Islet precursor cell (in vitro differentiated cells): ENCODE measurements at regions not wholly inside any gene's neighbourhood (a gene's known extent, or its start where the extent isn't known, plus 50 kb on each side); places are given as distances from the start of the nearest gene placed in this dataset.
"Not testable (repeated sequence)": the region's sequence is repeated elsewhere in the genome, so short reads cannot be mapped to it uniquely, and the experiment has no call there.

Experiments used
- DNase-seq: peaks from one replicate; pipeline ENCODE4 v3.0.0-alpha.2; 2018

DNA sequence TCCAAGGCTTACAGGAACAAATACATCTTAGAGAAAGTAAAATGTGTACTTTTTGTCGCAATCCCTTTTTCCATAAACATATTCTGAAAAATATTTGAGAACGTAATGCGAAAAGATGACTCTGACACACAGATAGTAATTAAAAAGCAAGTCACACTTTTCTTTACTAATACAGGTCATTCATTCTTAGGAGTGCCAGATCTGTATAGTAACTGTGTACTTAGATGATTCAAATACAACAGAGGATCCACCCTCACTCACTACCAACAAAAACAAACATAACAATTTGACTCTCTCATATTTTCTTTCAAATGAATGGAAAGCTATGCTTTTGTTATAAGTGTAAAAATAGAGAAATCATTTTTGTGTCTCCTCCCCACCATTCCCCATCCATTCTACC, 795.4 kb downstream of the SLC6A15 start:
- no peak for DNase-seq

DNA sequence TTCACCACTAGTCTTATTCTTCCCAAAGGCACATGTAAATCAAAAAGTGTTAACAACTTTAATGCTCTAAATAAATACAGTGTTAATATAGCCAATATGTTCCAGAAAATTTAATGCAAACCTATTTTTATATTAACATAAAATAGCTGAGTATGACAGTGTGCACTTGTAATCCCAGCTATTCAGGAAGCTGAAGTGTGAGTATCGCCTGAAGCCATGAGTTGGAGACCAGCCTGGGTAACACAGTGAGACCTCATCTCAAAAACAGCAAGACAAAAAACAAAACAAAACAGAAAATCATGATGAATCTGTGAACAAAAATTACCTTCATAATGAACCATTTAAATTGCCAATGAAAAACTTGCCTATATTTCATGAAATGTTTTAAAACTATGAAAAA, 798.9 kb downstream of the SLC6A15 start:
- DNase-seq = no peak

DNA sequence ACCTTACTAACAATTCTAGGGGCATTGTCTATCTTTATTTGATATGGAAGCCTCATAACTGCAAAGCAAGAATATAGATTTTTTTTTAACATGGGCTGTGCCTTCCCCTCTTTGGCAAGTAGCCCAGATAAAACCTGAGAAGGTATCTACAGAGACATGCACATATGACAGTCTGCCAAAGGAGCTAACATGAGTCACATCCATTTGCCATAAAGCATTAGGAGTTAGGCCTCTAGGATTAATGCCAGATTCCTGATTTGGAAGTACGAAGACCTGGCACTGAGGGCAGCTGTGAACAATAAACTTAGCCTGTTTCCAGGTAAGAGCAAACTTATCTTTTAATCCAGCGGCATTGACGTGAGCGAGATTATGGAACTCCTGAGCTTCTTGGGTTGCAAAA, 808.7 kb downstream of the SLC6A15 start:
- DNase-seq = not testable (repeated sequence)

DNA sequence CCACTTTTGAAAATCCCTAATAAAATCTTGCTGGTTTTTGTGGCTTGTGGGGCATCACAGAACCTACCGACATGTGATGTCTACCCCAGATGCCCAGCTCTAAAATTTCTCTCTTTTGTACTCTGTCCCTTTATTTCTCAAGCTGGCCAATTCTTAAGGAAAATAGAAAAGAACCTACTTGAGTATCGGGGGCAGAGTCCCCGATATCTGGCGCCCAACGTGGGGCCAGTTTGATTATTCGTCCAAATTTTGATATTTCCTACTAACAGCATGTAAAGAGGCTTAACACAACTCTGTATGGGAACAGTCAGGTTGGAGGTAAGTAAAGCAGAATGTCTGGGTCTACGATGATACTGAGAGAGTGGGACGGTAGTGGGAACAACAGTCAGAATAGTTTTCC, 810.6 kb downstream of the SLC6A15 start:
- not testable (repeated sequence) for DNase-seq

DNA sequence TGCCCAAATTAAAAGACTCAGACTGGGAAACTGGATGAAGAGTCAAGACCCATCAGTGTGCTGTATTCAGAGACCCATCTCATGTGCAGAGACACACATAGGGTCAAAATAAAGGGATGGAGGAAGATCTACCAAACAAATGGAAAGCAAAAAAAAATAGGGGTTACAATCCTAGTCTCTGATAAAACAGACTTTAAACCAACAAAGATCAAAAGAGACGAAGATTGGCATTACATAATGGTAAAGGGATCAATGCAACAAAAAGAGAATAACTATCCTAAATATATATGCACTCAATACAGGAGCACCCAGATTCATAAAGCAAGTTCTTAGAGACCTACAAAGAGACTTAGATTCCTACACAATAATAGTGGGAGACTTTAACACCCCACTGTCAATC, 813.0 kb downstream of the SLC6A15 start:
- not testable (repeated sequence) for DNase-seq

DNA sequence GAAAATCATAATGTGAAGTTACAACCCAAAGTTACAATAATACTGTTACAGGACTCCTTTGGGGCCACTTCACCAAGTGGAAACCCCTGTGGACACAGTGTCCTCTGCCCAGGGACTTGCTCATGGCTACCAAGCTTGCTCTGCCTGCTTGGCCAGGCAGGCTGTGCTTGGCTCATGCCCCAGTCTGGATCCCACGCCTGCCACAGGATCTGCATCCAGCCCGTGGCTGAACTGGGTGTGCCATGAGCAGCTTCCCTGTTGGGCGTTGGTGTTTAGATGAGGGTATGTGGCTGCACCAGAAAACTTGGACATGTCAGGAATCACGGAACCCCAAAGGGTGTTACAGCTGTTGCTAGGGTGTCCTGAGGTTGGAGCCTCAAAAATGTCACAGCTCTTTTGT, 820.9 kb downstream of the SLC6A15 start:
- no peak for DNase-seq

DNA sequence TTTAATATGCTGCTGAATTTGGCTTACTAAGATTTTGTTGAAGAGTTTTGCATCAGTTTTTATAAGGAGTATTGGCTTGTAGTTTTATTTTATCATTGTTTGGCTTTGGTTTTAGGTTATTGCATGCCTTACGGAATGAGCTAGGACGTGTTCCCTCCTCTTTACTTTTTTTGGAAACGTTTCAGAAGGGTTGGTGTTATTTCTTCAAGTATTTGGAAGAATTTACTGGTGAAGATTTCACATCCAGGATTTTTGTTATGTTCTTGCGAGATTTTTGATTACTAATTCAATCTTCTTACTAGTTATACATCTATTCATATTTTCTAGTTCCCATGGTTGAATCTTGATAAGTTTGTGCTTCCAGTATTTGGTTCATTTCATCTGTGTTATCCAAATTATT, 823.2 kb downstream of the SLC6A15 start:
- DNase-seq = no peak

DNA sequence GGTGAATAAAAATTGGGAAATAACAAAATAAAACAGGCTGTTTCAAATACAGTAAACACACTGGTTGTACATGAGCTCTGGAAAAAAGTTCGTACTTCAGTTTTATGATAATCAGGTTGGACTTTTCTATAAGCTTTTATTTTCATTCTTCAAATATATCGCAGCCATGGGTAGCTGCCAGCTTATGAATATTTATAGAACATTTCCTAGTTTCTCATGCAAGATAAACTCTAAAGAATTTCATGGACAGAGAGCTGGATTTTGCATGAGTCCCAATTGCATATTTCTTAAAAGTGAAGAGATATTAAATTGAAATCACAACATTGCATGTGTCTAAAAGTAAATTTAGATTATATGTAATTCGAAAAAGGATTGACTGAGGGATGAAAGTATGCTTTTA, 827.6 kb downstream of the SLC6A15 start:
- no peak for DNase-seq

DNA sequence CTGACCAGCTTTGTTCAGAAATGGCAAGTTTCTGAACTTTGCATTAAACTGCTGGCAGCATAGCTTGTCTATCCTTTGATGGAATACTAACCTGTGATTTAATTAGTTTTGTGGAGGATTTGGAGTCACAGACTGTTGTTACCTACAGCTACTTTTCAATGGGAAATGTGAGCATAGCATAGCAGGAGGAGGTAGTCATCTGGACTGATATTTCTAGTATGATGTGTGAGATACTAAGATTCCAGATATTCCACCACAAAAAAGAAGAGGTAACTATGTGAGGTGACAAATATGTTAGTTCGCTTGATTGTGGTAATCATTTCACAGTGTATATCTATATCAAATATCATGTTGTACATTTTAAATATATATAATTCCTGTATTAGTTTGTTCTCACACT, 833.0 kb downstream of the SLC6A15 start:
- DNase-seq = no peak

DNA sequence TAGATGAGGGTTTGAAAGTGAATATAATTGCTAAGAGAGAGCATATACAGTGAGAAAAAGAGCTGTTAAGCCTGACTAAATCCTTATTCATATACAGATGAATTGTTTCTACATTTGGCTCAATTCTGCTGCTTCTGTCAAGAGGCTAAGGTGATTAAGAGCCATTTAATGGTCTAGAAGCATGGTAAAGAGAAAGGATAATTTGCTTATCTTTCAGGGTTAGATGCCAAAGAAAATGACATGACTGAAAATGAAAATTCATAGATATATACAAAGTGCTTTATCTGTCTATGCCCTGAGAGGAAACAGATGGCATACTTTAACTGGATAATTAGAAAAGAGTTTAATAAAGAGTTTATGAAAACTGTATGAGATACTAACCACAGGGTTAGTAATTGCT, 834.9 kb downstream of the SLC6A15 start:
- DNase-seq = no peak

DNA sequence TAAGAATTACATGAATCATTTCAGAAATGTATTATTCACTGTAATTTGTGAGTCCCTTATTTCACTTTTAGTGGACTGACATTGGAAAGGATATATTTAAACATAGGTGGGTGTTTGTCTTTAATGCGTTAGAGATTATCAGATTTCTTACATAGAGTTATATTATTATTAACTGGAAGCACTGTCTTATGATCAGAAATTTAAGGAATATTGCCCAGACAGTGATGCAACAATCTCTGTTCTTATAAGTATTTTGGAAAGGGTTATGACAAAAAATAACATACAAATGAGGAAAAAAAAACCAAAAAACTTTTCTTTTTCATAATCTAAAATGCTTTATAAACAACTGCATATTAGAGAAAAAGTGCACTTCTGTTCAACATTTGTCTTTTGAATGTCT, 836.6 kb downstream of the SLC6A15 start:
- DNase-seq = no peak

DNA sequence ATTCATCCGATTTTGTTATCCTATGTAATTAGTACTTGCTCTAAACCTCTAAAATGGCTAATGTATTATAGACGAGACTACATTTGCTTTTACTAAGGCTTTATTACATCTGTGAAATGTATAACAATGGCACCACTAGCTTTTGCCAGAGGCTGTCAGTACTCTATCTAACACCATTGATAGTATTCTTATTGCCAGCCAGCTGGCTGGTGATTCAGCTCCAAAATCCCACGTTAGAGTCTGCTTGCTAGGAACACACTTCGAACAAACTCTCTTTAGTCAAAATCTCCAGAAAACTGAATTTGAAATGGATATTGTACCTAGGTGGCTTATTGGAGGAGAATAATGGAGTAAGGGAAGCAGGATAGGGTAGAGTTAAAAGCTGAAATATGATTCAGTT, 839.2 kb downstream of the SLC6A15 start:
- no peak for DNase-seq

DNA sequence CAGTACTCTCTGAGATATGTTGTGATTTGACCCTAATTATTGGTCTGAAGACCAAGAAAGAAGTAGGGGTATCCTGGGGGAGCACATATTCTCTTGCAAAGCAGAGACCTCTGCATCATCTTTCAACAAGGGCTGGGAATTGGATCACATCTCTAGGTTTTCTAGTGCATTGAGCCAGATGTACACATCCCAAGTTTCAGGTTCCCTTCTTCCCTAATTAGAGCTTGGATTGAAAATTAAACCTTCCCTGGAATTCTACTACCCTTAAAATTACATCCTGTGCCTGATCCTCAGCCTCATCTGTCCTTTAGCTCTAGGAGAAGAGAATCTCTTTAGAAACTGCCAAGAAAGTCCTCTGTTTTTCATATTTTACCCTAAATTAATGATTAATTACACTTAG, 839.6 kb downstream of the SLC6A15 start:
- no peak for DNase-seq

DNA sequence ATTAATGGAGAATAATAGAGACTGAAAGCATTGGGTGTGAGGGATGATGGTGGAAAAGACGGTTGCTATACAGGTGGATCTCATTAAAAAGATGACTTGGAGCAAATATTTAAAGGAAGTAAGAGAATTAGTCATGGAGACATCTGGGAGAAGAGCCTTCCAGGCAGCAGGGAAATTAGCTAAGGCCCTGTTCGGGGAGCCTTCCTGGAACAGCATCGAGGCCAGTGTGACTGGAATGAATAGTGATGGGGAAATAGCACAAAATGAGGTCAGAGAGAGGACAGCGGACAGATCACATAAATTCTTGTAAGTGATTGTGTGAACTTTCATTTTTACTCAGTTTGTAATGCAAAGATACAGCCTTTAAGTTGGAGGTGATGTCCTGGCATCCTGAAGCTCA, 842.3 kb downstream of the SLC6A15 start:
- DNase-seq = no peak

DNA sequence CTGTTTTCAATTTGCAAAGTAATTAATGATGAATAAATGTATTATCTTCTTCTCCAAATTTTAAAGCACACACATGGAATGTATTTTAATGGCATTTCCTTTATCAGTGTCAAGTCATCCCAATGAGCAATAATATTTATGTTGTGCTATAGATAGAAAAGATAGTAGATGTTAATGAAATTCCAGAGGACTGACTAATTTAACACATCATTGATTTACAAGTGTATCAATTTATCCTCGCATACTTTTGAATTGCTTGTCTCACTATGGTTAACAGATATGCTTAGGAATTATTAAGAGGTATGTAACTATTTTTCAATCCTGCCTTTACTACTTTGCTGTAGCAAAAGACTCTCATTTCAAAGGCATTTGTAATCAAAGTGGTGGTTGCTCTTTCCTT, 842.9 kb downstream of the SLC6A15 start:
- no peak for DNase-seq

DNA sequence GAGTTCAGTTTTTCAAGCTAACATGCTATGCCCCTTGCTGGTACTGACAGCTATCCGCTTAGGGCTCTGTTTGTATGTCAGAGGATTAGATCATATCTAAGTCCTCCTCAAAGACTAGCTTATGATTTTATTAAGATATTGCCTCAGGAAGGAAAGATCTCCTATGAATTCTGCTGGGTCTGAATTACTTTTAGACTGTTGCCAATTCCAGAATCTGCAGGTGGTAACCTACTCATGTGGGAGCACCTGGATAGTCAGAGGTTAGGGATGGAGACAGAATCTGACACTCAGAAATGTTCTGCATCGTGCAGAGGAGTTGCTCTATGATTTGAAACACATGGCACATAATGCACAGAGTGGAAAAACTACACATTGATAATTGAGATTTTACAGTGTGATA, 843.4 kb downstream of the SLC6A15 start:
- no peak for DNase-seq

DNA sequence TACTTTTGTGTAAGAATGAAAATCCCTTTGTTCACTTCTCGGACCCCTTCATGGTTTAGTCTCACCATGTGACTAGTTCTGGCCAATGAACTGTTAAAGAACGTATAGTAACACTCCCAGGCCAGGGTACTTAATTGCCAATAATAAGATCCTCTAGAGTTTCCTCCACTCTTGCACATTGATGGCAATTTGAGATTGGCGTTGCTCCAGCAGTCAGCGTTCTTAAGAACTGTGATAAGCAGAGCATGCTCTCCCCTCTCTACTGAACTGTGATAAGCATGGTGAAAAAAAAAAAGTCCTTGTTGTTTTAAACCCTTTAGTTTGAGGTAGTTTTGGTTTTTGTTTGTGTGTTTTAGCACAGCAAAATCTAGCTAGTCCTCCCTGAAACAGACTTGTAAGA, 854.5 kb downstream of the SLC6A15 start:
- DNase-seq = no peak

DNA sequence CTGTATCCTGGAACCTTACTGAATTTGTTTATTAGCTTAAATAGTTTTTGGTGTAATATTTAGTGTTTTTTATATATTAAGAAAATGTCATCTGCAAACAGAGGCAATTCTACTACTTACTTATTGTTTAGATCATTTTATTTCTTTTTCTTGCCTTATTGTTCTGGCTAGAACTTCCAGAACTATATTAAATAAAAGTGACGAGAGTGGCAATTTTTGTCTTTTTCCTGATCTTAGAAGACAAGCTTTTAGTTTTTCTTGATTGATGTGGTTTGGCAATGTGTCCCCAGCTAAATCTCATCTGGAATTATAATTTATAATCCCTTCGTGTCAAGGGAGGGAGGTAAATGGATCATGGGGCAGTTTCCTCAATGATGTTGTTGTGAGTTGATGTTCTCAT, 857.8 kb downstream of the SLC6A15 start:
- DNase-seq = no peak

DNA sequence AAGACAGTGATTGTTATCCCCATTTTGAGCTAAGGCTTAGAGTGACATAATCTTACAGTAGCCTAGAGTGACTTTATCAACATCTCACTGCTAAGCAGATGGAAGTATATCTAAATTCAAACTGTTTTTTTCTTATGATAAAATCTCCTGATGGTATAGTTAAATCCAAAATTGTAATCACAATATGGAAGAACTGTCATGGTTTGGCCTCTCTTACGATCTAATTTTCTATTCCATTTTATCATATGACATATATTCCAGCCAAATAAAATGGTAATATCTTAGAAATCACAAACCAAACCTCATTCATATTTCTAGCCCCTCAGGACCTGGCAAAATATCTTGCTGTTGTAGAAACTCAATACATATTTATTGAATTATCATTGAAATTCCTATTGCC, 864.7 kb downstream of the SLC6A15 start:
- DNase-seq = no peak

DNA sequence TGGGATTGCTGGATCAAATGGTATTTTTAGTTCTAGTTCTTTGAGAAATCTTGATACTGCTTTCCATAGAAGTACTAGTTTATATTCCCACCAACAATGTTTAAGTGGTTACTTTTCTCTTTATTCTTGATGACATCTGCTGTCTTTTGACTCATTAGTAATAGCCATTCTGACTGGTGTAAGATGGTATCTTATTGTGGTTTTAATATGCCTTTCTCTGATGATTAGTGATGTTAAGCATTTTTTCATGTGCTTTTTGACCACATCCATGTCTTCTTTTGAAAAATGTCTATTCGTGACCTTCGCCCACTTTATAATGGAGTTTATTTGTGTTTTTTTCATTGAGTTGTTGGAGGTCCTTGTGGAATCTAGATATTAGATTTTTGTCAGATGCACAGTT, 865.7 kb downstream of the SLC6A15 start:
- DNase-seq = no peak

DNA sequence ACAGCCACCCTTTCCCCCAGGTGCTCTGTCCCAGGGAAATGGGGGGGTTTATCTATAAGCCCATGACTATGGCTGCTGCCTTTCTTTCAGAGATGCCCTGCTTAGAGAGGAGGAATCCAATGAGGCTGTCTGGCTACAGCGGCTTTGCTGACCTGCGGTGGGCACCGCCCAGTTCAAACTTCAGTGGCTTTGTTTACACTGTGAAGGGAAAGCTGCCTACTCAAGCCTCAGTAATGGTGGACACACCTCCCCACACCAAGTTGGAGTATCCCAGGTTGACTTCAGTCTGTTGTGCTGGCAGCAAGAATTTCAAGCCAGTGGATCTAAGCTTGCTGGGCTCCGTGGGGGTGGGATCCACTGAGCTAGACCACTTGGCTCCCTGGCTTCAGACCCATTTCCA, 869.2 kb downstream of the SLC6A15 start:
- DNase-seq = no peak

DNA sequence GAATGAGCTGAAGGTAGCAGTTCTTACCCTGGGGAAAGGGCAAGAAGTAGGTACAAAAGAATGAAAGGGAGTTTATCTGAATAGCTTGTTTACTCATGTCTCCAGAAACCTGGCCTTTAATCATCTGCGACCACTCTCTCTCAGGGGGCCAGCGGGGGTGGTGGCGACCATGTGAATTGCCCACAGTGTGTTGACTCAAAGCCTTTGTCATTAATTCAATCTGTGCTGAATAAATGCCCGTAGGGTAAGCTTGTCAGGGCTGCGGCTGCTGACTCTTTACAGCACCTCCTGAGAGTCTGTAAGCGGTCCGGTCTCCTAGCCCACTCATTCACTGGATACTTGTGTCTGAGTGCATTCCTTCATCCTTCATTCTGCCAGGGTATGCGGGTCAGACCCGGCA, 874.4 kb downstream of the SLC6A15 start:
- peak; percentile 94 for DNase-seq

DNA sequence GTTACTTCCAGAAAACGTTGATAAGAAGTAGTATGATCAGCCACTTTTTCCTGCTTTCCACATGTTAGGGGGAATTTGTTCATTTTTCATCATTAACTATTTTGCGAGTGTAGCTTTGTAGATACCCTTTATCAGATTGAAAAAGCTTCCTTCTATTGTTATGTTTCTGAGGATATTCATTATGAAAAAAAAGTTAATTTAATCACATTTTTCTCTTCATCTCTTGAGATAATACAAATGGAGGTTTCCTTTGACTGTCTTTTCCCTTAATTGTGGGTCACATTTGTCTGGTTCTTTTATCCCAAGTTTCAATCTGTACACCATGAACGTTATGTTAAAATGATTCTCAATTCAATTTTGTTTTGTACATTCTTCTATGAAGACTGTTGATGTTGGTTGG, 875.7 kb downstream of the SLC6A15 start:
- DNase-seq = no peak

DNA sequence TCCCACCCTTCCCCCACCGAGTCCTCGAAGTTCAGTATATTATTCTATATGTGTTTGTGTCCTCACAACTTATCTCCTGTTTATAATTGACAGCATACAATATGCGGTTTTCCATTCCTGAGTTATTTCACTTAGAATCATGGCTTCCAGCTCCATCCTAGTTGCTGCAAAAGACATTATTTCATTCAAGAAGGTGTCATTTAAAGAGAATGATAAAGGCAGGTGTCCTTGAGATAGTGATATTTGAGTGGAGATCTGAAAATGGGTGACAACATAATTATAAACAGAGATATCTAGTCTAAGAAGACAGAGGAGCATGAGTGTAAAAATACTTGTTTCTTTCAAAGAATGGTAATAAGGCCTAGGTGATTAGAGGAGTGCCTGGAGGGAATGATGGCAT, 876.8 kb downstream of the SLC6A15 start:
- no peak for DNase-seq

DNA sequence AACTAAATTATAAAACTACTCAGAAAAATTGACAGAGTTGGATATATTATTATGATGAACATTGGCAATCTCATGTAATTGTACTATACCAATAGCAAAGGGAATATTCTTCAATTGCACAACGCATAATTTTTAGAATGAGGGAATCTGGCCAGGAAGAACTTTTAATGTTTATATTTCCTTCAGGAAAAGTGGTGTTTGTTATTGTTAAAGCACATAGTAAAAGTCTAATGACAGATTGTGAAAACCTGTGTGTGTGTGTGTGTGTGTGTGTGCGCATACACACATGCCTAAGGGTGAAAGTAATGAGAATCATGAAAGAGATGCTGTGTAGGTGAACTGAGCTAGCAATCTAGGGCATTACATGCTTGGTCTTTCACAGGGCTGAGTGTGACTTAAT, 877.7 kb downstream of the SLC6A15 start:
- DNase-seq = no peak

DNA sequence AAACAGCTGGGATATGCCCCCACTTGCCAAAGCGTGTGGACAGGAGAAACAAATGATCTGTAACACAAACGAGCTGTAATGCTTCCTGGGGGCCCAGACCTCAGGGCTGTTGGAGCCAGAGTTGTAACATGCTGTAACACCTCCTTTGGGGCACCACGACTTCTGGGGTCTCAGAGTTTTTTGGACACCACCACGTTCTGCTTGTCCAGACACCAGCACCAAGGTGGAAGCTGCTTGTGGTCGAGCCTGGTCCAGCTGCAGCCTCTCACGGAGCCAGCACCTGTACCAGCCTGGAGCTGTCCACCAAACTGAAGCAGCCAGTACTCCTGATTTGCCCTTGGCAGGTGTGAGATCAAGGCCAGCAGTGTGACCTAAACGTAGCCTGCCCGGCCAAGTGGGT, 879.4 kb downstream of the SLC6A15 start:
- DNase-seq = no peak
